IMR-90 (cell line): ENCODE measurements at regions not wholly inside any gene's neighbourhood (a gene's known extent, or its start where the extent isn't known, plus 50 kb on each side); places are given as distances from the start of the nearest gene placed in this dataset.

Source experiments
- ATAC-seq: fragments of 200-7000 bp; cut with Tn5 transposase; 2 replicates; pipeline ENCODE4 v1.9.1; 2020; ENCODE audit warnings: low read depth, mild to moderate bottlenecking, moderate library complexity
- BruUV-seq: library from RNA; stranded (reverse); fragments of 400-500 nt; replicated peaks from 2 replicates; lab custom pipeline; 2021; lab: Mats Ljungman, UMichigan
- CTCF ChIA-PET: fragments of 300-600 bp; formaldehyde crosslinking; extraction: SDS; loops from one replicate; lab custom pipeline; 2021; ENCODE audit warnings: antibody characterized with exemption; lab: Yijun Ruan, JAX
- POLR2A ChIA-PET: fragments of 300-600 bp; sonication (Branson Sonifier 250); formaldehyde crosslinking; loops from one replicate; lab custom pipeline; 2022; ENCODE audit warnings: antibody characterized with exemption; ENCODE audit not compliant: unreplicated experiment; lab: Charles Lee
- DNase-seq: peaks from one replicate; pipeline ENCODE4 v3.0.0; 2013
- H2AFZ ChIP-seq: replicated peaks from 2 replicates; pipeline ENCODE3; 2013; ENCODE audit warnings: low read length, mild to moderate bottlenecking; ENCODE audit not compliant: poor library complexity
- H2AK5ac ChIP-seq: 2 replicates; pipeline ENCODE4 v1.6.1; 2013; ENCODE audit warnings: low read depth, low read length, inconsistent platforms
- H2AK9ac ChIP-seq: replicated peaks from 2 replicates; pipeline ENCODE3; 2013; ENCODE audit warnings: mild to moderate bottlenecking, low read depth, low read length, moderate library complexity; ENCODE audit not compliant: poor library complexity
- H2BK120ac ChIP-seq: 2 replicates; pipeline ENCODE4 v1.6.1; 2013; ENCODE audit warnings: low read depth, low read length, inconsistent platforms
- H2BK15ac ChIP-seq: 3 replicates; pipeline ENCODE4 v1.6.1; 2013; ENCODE audit warnings: low read depth, low read length, inconsistent platforms
- H2BK20ac ChIP-seq: 2 replicates; pipeline ENCODE4 v1.6.1; 2013; ENCODE audit warnings: low read depth, mild to moderate bottlenecking, inconsistent platforms, low read length, moderate library complexity
- H2BK5ac ChIP-seq: 2 replicates; pipeline ENCODE4 v1.6.1; 2013; ENCODE audit warnings: mild to moderate bottlenecking, low read depth, low read length, inconsistent platforms; ENCODE audit not compliant: poor library complexity, severe bottlenecking
- H3K14ac ChIP-seq: replicated peaks from 2 replicates; pipeline ENCODE4 v1.6.1; 2013; ENCODE audit warnings: low read depth, low read length, inconsistent platforms
- H3K18ac ChIP-seq: 2 replicates; pipeline ENCODE4 v1.6.1; 2013; ENCODE audit warnings: low read depth, low read length, control low read depth
- H3K23ac ChIP-seq: 2 replicates; pipeline ENCODE4 v1.6.1; 2013; ENCODE audit warnings: low read depth, low read length, inconsistent platforms
- H3K27ac ChIP-seq: 2 replicates; pipeline ENCODE4 v1.5.1; 2013; ENCODE audit warnings: mild to moderate bottlenecking, control low read depth, low read length; ENCODE audit not compliant: insufficient read depth
- H3K27me3 ChIP-seq: 2 replicates; pipeline ENCODE4 v1.6.1; 2013; ENCODE audit warnings: low read length; ENCODE audit not compliant: control insufficient read depth, insufficient read depth
- H3K36me3 ChIP-seq: 2 replicates; pipeline ENCODE4 v1.6.1; 2013; ENCODE audit warnings: low read length, mixed read lengths; ENCODE audit not compliant: control insufficient read depth, insufficient read depth
- H3K4ac ChIP-seq: 2 replicates; pipeline ENCODE4 v1.6.1; 2013; ENCODE audit warnings: low read depth, low read length, inconsistent platforms
- H3K4me1 ChIP-seq: 2 replicates; pipeline ENCODE4 v1.6.1; 2013; ENCODE audit warnings: low read length, mixed read lengths; ENCODE audit not compliant: control insufficient read depth, insufficient read depth
- H3K4me2 ChIP-seq: 2 replicates; pipeline ENCODE4 v1.6.1; 2013; ENCODE audit warnings: low read depth, mild to moderate bottlenecking, control low read depth, low read length, moderate library complexity
- H3K4me3 ChIP-seq: 2 replicates; pipeline ENCODE4 v1.5.1; 2013; ENCODE audit warnings: low read depth, mild to moderate bottlenecking, control low read depth, low read length, moderate library complexity; ENCODE audit not compliant: insufficient read depth
- H3K56ac ChIP-seq: 2 replicates; pipeline ENCODE4 v1.6.1; 2013; ENCODE audit warnings: low read length, inconsistent platforms; ENCODE audit not compliant: insufficient read depth; ENCODE audit errors: extremely low read depth
- H3K79me1 ChIP-seq, 2 experiments: 2 replicates each; pipeline ENCODE4 v1.6.1; 2013; ENCODE audit warnings: low read length in 2 of 2, inconsistent platforms in 1 of 2, low read depth in 1 of 2
- H3K9ac ChIP-seq: 2 replicates; pipeline ENCODE4 v1.6.1; 2013; ENCODE audit warnings: low read depth, low read length, control low read depth
- H3K9me1 ChIP-seq: 2 replicates; pipeline ENCODE4 v1.6.1; 2013; ENCODE audit warnings: low read length, inconsistent platforms; ENCODE audit not compliant: insufficient read depth
- H3K9me3 ChIP-seq: 2 replicates; pipeline ENCODE4 v1.6.1; 2013; ENCODE audit warnings: low read length; ENCODE audit not compliant: control insufficient read depth, insufficient read depth
- H4K20me1 ChIP-seq: 2 replicates; pipeline ENCODE4 v1.6.1; 2013; ENCODE audit warnings: low read length, inconsistent platforms; ENCODE audit not compliant: insufficient read depth
- H4K5ac ChIP-seq: 2 replicates; pipeline ENCODE4 v1.6.1; 2013; ENCODE audit warnings: mild to moderate bottlenecking, low read depth, low read length, control low read depth
- H4K8ac ChIP-seq, 2 experiments: 2 replicates each; pipeline ENCODE4 v1.6.1; 2013; ENCODE audit warnings: low read depth in 2 of 2, low read length in 2 of 2, control low read depth in 1 of 2, inconsistent platforms in 1 of 2
- H4K91ac ChIP-seq: 2 replicates; pipeline ENCODE4 v1.6.1; 2013; ENCODE audit warnings: low read depth, low read length, inconsistent platforms; ENCODE audit not compliant: insufficient read depth
- BHLHE40 ChIP-seq: fragments of 150-350 bp; IDR thresholded peaks from 2 replicates; pipeline ENCODE4 v1.6.1; 2016; ENCODE audit warnings: mild to moderate bottlenecking, low read depth, low read length
- CHD1 ChIP-seq: IDR thresholded peaks from 2 replicates; pipeline ENCODE4 v1.6.1; 2012; ENCODE audit warnings: low read depth, low read length, improper control_type of control experiment
- ELK1 ChIP-seq: fragments of 150-350 bp; IDR thresholded peaks from 2 replicates; pipeline ENCODE4 v1.6.1; 2016; ENCODE audit warnings: low read depth, mild to moderate bottlenecking, low read length, moderate library complexity, borderline replicate concordance
- FOS ChIP-seq: fragments of 150-350 bp; IDR thresholded peaks from 2 replicates; pipeline ENCODE4 v1.6.1; 2016; ENCODE audit warnings: low read depth, low read length
- MAFK ChIP-seq: IDR thresholded peaks from 2 replicates; pipeline ENCODE4 v1.6.1; 2012; ENCODE audit warnings: low read depth, low read length, improper control_type of control experiment
- MAZ ChIP-seq: IDR thresholded peaks from 2 replicates; pipeline ENCODE4 v1.6.1; 2012; ENCODE audit warnings: low read depth, mild to moderate bottlenecking, low read length, improper control_type of control experiment, moderate library complexity, borderline replicate concordance
- MXI1 ChIP-seq: IDR thresholded peaks from 2 replicates; pipeline ENCODE4 v1.6.1; 2012; ENCODE audit warnings: low read depth, mild to moderate bottlenecking, low read length, moderate library complexity, borderline replicate concordance
- NFE2L2 ChIP-seq: fragments of 150-350 bp; IDR thresholded peaks from 2 replicates; pipeline ENCODE4 v1.6.1; 2016; ENCODE audit warnings: low read depth, mild to moderate bottlenecking, low read length
- POLR2A ChIP-seq: IDR thresholded peaks from 2 replicates; pipeline ENCODE4 v1.6.1; 2012; ENCODE audit warnings: mild to moderate bottlenecking, low read depth, low read length
- RAD21 ChIP-seq: IDR thresholded peaks from 2 replicates; pipeline ENCODE4 v1.6.1; 2012; ENCODE audit warnings: low read length, improper control_type of control experiment
- RFX5 ChIP-seq: IDR thresholded peaks from 2 replicates; pipeline ENCODE4 v1.8.0; 2012; ENCODE audit warnings: low read depth, mild to moderate bottlenecking, low read length, moderate library complexity
- SMC3 ChIP-seq: fragments of 150-350 bp; IDR thresholded peaks from 2 replicates; pipeline ENCODE4 v1.6.1; 2016; ENCODE audit warnings: low read depth, mild to moderate bottlenecking, antibody characterized with exemption, low read length, moderate library complexity
- USF2 ChIP-seq: fragments of 150-350 bp; IDR thresholded peaks from 2 replicates; pipeline ENCODE4 v1.6.1; 2017; ENCODE audit warnings: mild to moderate bottlenecking, antibody characterized with exemption, low read length, low read depth
- WGBS, 2 experiments: methylation state at CpG; one replicate each; pipeline versions ENCODE4 v1.1.5 to v1.1.7; 2013; ENCODE audit warnings: missing lambda C conversion rate in 2 of 2; ENCODE audit not compliant: insufficient read length in 1 of 2; ENCODE audit errors: extremely low coverage in 2 of 2; 5-methylcytosine and 5-hydroxymethylcytosine counted together
- dilution Hi-C: fragments of 300-500 bp; cut with HindIII; formaldehyde crosslinking; loops from one replicate; pipeline ENCODE4 v1.14.3; 2018; ENCODE audit warnings: low sequenced_read_pairs; ENCODE audit not compliant: unreplicated experiment
- in situ Hi-C: fragments of 300-500 bp; cut with MboI; formaldehyde crosslinking; loops from 3 replicates; pipeline ENCODE4 v1.14.3; 2019; ENCODE audit warnings: low sequenced_read_pairs, inconsistent platforms, mixed read lengths
- intact Hi-C: fragments of 100-400 bp; cut with micrococcal nuclease; formaldehyde crosslinking; loops from 2 replicates; pipeline ENCODE4 v1.10.0; 2022

GRCh38 chr13:74732736-74733385 is 598.7 kb upstream of the KLF12 start:
- Histone ChIP-seq H3K27ac (no peak overlapping the region), H3K79me1 (no peaks in the 10 kb centered on the region), H3K14ac (no peak overlapping the region), H4K20me1 (no peaks in the 10 kb centered on the region), H2AFZ (no peak overlapping the region), H3K9me1 (no peaks in the 10 kb centered on the region), H2BK120ac (no peak overlapping the region), H3K9me3 (no peaks in the 10 kb centered on the region), H3K4me2 (no peak overlapping the region), H4K8ac (no peak overlapping the region), H3K4me1 (no peaks in the 10 kb centered on the region), H4K5ac (no peak overlapping the region), H3K4me3 (no peak overlapping the region), H3K56ac (no peak overlapping the region), H2AK9ac (no peak overlapping the region), H4K91ac (no peak overlapping the region), H3K18ac (no peak overlapping the region), H2BK15ac (no peak overlapping the region), H3K9ac (no peak overlapping the region), H3K4ac (no peak overlapping the region), H3K27me3 (no peaks in the 10 kb centered on the region), H2AK5ac (no peak overlapping the region), H2BK5ac (no peak overlapping the region), H3K23ac (no peak overlapping the region), H3K36me3 (no peaks in the 10 kb centered on the region), H2BK20ac (no peak overlapping the region)
- WGBS, 2 experiments: 82% methylated on average over 4 of the region's 8 CpGs; no CpG with 5 or more reads in 1 of the 2 experiments
- no peak for ATAC-seq
- intact Hi-C loops (no loop called here), in situ Hi-C loops (no loop called here), dilution Hi-C loops (no loop called here)
- no TSS peak for BruUV-seq
- ChIA-PET CTCF (no interaction called here), POLR2A (no interaction called here)
- TF ChIP-seq CHD1 (no peak), SMC3 (no peak), RFX5 (no peak), MAFK (no peak), POLR2A (no peak), USF2 (no peak), MAZ (no peak), FOS (no peak), NFE2L2 (no peak), MXI1 (no peak), BHLHE40 (no peak), ELK1 (no peak), RAD21 (no peak)
- DNase-seq: no peak
